Breast epithelium (tissue), 4 donors: ENCODE measurements at regions not wholly inside any gene's neighbourhood (a gene's known extent, or its start where the extent isn't known, plus 50 kb on each side); places are given as distances from the start of the nearest gene placed in this dataset.
"Not testable (repeated sequence)": the region's sequence is repeated elsewhere in the genome, so short reads cannot be mapped to it uniquely, and the experiment has no call there.

Source experiments
- DNase-seq, 2 donors: peaks; one replicate each; pipeline ENCODE4 v3.0.0-alpha.2; 2019; ENCODE audit warnings: low spot score in 2 of 2
- H3K27ac ChIP-seq, 2 donors: fragments of 200-600 bp; sonication (generic) in 1 of 2; one replicate each; pipeline ENCODE4 v1.5.1; 2016 to 2019; ENCODE audit warnings: mild to moderate bottlenecking in 1 of 2
- H3K27me3 ChIP-seq, 2 donors: fragments of 200-600 bp; sonication (generic) in 1 of 2; one replicate each; pipeline versions ENCODE4 v1.5.1 to v1.6.0; 2017 to 2019; ENCODE audit warnings: control low read depth in 1 of 2, mild to moderate bottlenecking in 1 of 2
- H3K36me3 ChIP-seq: fragments of 200-600 bp; one replicate; pipeline ENCODE4 v1.5.1; 2019
- H3K4me1 ChIP-seq, 2 donors: fragments of 200-600 bp; sonication (generic); one replicate each; pipeline ENCODE4 v1.5.1; 2016 to 2019; ENCODE audit warnings: control low read depth in 1 of 2
- H3K4me3 ChIP-seq, 3 donors: fragments of 200-600 bp; sonication (generic); 1 replicate in 2 of 3; 2 replicates in 1 of 3; pipeline ENCODE4 v1.5.1; 2016 to 2019; ENCODE audit warnings: mild to moderate bottlenecking in 3 of 3, moderate library complexity in 2 of 3
- H3K9me3 ChIP-seq, 2 donors: fragments of 200-600 bp; sonication (generic) in 1 of 2; one replicate each; pipeline ENCODE4 v1.5.1; 2016 to 2019; ENCODE audit warnings: control low read depth in 1 of 2
- POLR2A ChIP-seq: fragments of 450-650 bp; IDR thresholded peaks from one replicate; pipeline ENCODE4 v1.6.1; 2016; ENCODE audit warnings: antibody characterized with exemption, mild to moderate bottlenecking, moderate library complexity
- POLR2AphosphoS5 ChIP-seq, 3 donors: sonication (generic); formaldehyde crosslinking; IDR thresholded peaks; one replicate each; pipeline ENCODE4 v1.6.1; 2017; ENCODE audit warnings: antibody characterized with exemption in 3 of 3
- intact Hi-C: fragments of 100-400 bp; cut with DNase I; formaldehyde crosslinking; loops from one replicate; pipeline ENCODE4 v1.15.1; 2023; ENCODE audit warnings: low total_unique reads
- TF ChIP-seq, protein P1 (sequence below), 3 donors: fragments of 450-650 bp; IDR thresholded peaks; one replicate each; pipeline ENCODE4 v1.5.1; 2016 to 2017; ENCODE audit warnings: antibody characterized with exemption in 3 of 3, mild to moderate bottlenecking in 3 of 3, moderate library complexity in 3 of 3

- H3K27me3 ChIP-seq, result no peaks in the 10 kb centered on the region
- H3K9me3 ChIP-seq, result no peaks in the 10 kb centered on the region
- H3K27ac ChIP-seq, result no peak overlapping the region
- no peak for DNase-seq
- TF ChIP-seq POLR2A, result no peak
- no peak for TF ChIP-seq POLR2AphosphoS5 (IDR thresholded peaks at IDR 0.05)
- TF ChIP-seq, protein P1, sequence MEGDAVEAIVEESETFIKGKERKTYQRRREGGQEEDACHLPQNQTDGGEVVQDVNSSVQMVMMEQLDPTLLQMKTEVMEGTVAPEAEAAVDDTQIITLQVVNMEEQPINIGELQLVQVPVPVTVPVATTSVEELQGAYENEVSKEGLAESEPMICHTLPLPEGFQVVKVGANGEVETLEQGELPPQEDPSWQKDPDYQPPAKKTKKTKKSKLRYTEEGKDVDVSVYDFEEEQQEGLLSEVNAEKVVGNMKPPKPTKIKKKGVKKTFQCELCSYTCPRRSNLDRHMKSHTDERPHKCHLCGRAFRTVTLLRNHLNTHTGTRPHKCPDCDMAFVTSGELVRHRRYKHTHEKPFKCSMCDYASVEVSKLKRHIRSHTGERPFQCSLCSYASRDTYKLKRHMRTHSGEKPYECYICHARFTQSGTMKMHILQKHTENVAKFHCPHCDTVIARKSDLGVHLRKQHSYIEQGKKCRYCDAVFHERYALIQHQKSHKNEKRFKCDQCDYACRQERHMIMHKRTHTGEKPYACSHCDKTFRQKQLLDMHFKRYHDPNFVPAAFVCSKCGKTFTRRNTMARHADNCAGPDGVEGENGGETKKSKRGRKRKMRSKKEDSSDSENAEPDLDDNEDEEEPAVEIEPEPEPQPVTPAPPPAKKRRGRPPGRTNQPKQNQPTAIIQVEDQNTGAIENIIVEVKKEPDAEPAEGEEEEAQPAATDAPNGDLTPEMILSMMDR (IDR thresholded peaks at IDR 0.05), result peak in 2 of 3 donors; percentile 39 to 56
- H3K4me3 ChIP-seq, result no peak overlapping the region
- intact Hi-C loops, result no loop called here
- no peaks in the 10 kb centered on the region for H3K36me3 ChIP-seq
- no peaks in the 10 kb centered on the region for H3K4me1 ChIP-seq
These were observed 216.8 kb downstream of the VGLL3 start for GRCh38 chr3:86774082-86774691.

- intact Hi-C loops, result no loop called here
- no peak for DNase-seq
- TF ChIP-seq, protein P1 (IDR thresholded peaks at IDR 0.05), result no peak
- no peak for TF ChIP-seq POLR2A
- no peak for TF ChIP-seq POLR2AphosphoS5 (IDR thresholded peaks at IDR 0.05)
These were observed 218.2 kb downstream of the VGLL3 start for GRCh38 chr3:86772699-86773098.

GRCh38 chr3:86771741-86772512, 219.0 kb downstream of the VGLL3 start:
- intact Hi-C loops, result no loop called here
- TF ChIP-seq POLR2A (no peak), POLR2AphosphoS5 (IDR thresholded peaks at IDR 0.05) (no peak)
- TF ChIP-seq, protein P1 (IDR thresholded peaks at IDR 0.05), result no peak
- Histone ChIP-seq H3K4me3 (no peak overlapping the region), H3K36me3 (no peaks in the 10 kb centered on the region), H3K4me1 (no peaks in the 10 kb centered on the region), H3K9me3 (no peaks in the 10 kb centered on the region), H3K27me3 (no peaks in the 10 kb centered on the region), H3K27ac (no peak overlapping the region)
- no peak for DNase-seq

More at GRCh38 chr3:86772699-86773098, 218.2 kb downstream of the VGLL3 start:
- Histone ChIP-seq H3K9me3 (no peaks in the 10 kb centered on the region), H3K4me1 (no peaks in the 10 kb centered on the region), H3K27me3 (no peaks in the 10 kb centered on the region), H3K27ac (no peak overlapping the region), H3K36me3 (no peaks in the 10 kb centered on the region), H3K4me3 (no peak overlapping the region)

DNA sequence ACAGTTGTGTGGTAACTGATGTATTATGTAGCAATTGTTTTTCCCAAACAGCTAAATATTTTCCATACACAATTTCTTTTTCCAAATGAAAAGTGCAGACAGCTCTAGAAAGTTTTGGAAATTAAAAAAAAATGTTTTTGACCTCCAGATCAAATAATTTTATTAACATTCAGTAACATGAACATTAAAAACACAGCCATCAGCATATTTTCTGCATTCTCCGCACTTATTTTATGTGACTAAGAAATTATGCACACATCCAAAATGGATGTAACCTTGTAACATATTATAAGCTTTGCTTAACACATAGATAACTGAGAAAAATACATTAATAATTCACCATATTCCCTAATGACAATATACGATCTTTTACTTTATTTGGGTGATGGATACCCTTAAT, 224.6 kb downstream of the VGLL3 start:
- Histone ChIP-seq H3K9me3 (no peaks in the 10 kb centered on the region), H3K4me3 (no peak overlapping the region), H3K27ac (no peak overlapping the region), H3K4me1 (no peaks in the 10 kb centered on the region), H3K36me3 (no peaks in the 10 kb centered on the region), H3K27me3 (no peaks in the 10 kb centered on the region)
- no peak for DNase-seq
- TF ChIP-seq POLR2A (no peak), POLR2AphosphoS5 (IDR thresholded peaks at IDR 0.05) (no peak)
- TF ChIP-seq, protein P1 (IDR thresholded peaks at IDR 0.05), result no peak
- intact Hi-C loops, result no loop called here

DNA sequence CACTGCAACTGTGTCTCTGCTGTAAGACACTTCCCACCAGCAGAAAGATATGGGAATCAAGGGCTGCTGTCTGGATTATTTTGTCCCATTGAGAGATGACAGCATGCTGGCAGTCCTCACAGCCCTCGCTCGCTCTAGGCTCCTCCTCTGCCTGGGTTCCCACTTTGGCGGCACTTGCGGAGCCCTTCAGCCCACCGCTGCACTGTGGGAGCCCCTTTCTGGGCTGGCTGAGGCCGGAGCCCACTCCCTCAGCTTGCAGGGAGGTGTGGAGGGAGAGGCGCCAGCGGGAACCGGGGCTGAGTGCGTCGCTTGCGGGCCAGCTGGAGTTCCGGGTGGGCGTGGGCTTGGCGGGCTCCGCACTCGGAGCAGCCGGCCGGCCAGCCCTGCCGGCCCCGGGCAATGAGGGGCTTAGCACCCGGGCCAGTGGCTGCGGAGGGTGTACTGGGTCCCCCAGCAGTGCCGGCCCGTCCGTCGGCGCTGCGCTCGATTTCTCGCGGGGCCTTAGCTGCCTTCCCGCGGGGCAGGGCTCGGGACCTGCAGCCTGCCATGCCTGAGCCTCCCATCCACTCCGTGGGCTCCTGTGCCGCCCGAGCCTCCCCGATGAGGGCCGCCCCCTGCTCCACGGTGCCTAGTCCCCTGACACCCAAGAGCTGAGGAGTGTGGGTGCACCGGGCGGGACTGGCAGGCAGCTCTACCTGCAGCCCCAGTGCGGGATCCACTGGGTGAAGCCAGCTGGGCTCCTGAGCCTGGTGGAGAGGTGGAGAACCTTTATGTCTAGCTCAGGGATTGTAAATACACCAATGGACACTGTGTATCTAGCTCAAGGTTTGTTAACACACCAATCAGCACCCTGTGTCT, 233.4 kb downstream of the VGLL3 start:
- H3K27me3 ChIP-seq, DNase-seq, H3K4me1 ChIP-seq, H3K27ac ChIP-seq, H3K9me3 ChIP-seq, intact Hi-C loops, H3K4me3 ChIP-seq, H3K36me3 ChIP-seq: not testable (repeated sequence)
